ENCODE measurements at regions not wholly inside any gene's neighbourhood (a gene's known extent, or its start where the extent isn't known, plus 50 kb on each side); places are given as distances from the start of the nearest gene placed in this dataset.

DNA sequence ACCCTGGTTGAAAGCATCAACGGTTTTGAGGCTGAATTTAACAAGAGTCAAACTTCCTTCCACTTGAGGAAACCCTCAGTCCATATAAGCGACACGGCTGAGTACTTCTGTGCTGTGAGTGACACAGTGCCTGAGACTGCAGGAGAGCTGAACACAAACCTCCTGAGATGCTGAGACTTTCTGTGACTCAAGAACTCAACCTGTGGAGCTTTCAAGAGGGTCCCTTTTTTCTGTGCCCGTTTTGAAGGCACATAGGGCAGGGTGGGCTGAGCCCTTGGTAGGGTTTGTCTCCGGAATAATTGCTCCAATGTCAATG, 305.3 kb upstream of the OR4E1 start:
- TF ChIP-seq SAP30 (IDR thresholded peaks at IDR 0.05; ENCODE audit: insufficient read depth, insufficient replicate concordance, low read length) (no peak), TAF7 (optimal IDR thresholded peaks at IDR 0.05; ENCODE audit: borderline replicate concordance, low read depth, low read length) (no peak), KDM5A (IDR thresholded peaks at IDR 0.05; ENCODE audit: low read length) (no peak), TBP (IDR thresholded peaks at IDR 0.05; ENCODE audit: low read depth, low read length) (no peak), CEBPB (IDR thresholded peaks at IDR 0.05; ENCODE audit: low read depth, low read length) (no peak), SUZ12 (IDR thresholded peaks at IDR 0.05; ENCODE audit: low read length) (no peak), POU5F1 (IDR thresholded peaks at IDR 0.05; ENCODE audit: low read depth, low read length) (no peak), NRF1 (IDR thresholded peaks at IDR 0.05; ENCODE audit: low read depth, low read length) (no peak), GTF2F1 (IDR thresholded peaks at IDR 0.05; ENCODE audit: borderline replicate concordance, low read depth, low read length) (no peak), SIN3A (conservative IDR thresholded peaks at IDR 0.05 in 1 of 2, IDR thresholded peaks at IDR 0.05 in 1 of 2; ENCODE audit: low read depth in 1 of 2, low read length in 2 of 2) (no peak), ASH2L (IDR thresholded peaks at IDR 0.05; ENCODE audit: low read length) (no peak), KDM4A (IDR thresholded peaks at IDR 0.05; ENCODE audit: low read depth, low read length, severe bottlenecking) (no peak), RFX5 (IDR thresholded peaks at IDR 0.05; ENCODE audit: borderline replicate concordance, low read depth, low read length) (no peak)
- Histone ChIP-seq H2BK15ac (ENCODE audit: low read length) (no peak overlapping the region), H3K27me3 (replicated peaks in 1 of 4; ENCODE audit: control insufficient read depth in 3 of 4, extremely low read depth in 1 of 4, insufficient read depth in 3 of 4, low read length in 3 of 4) (peaks cover 0 to 1% (median 0%) of the 10 kb centered on the region in 4 experiments; a peak in 1 of 7 replicates), H4K91ac (replicated peaks; ENCODE audit: insufficient read length, low read length) (no peak overlapping the region), H3K4ac (replicated peaks; ENCODE audit: insufficient read length, low read depth, low read length) (no peak overlapping the region), H2BK12ac (ENCODE audit: low read depth, low read length) (no peak overlapping the region), H4K5ac (ENCODE audit: insufficient read length, low read depth, low read length) (no peak overlapping the region), H2BK5ac (ENCODE audit: low read depth, low read length) (no peak overlapping the region), H3K4me1 (replicated peaks in 1 of 4; ENCODE audit: control insufficient read depth in 3 of 4, insufficient read depth in 4 of 4, low read length in 3 of 4) (no peaks in the 10 kb centered on the region), H4K8ac (ENCODE audit: extremely low read depth, insufficient read depth, low read length) (no peak overlapping the region), H3K9ac (replicated peaks in 1 of 4; ENCODE audit: extremely low read depth in 1 of 4, low read depth in 3 of 4, low read length in 3 of 4) (no peak overlapping the region), H3K23me2 (ENCODE audit: low read depth, low read length) (no peaks in the 10 kb centered on the region), H3K27ac (ENCODE audit: low read depth, low read length) (no peak overlapping the region), H3K4me2 (ENCODE audit: insufficient read depth in 1 of 2, low read depth in 2 of 2, low read length in 2 of 2) (no peak overlapping the region), H3K23ac (ENCODE audit: insufficient read length) (no peak overlapping the region), H2BK120ac (replicated peaks; ENCODE audit: low read depth, low read length) (no peak overlapping the region), H3K4me3 (ENCODE audit: extremely low read depth in 1 of 4, insufficient read depth in 2 of 4, low read depth in 3 of 4, low read length in 4 of 4) (no peak overlapping the region), H2AK5ac (ENCODE audit: low read depth, low read length) (no peak overlapping the region), H3K14ac (ENCODE audit: insufficient read length) (no peak overlapping the region), H3K56ac (replicated peaks; ENCODE audit: insufficient read length, low read depth, low read length) (no peak overlapping the region), H3K79me2 (ENCODE audit: control insufficient read depth in 1 of 2, insufficient read depth in 2 of 2, low read length in 2 of 2) (no peaks in the 10 kb centered on the region), H2BK20ac (ENCODE audit: low read length) (no peak overlapping the region), H4K20me1 (replicated peaks in 1 of 2; ENCODE audit: control insufficient read depth in 1 of 2, insufficient read depth in 2 of 2, low read length in 2 of 2) (no peaks in the 10 kb centered on the region), H2AFZ (ENCODE audit: low read length) (no peak overlapping the region), H3K79me1 (ENCODE audit: low read depth, low read length) (no peaks in the 10 kb centered on the region), H3K18ac (ENCODE audit: extremely low read depth, low read length) (no peak overlapping the region), H3K36me3 (ENCODE audit: control insufficient read depth in 2 of 4, insufficient read depth in 4 of 4, low read length in 3 of 4) (no peaks in the 10 kb centered on the region), H3K9me3 (ENCODE audit: insufficient read depth in 2 of 2, low read depth in 1 of 2, low read length in 1 of 2) (no peaks in the 10 kb centered on the region)
- ChIA-PET CTCF (ENCODE audit: partially characterized antibody) (interaction anchor here (0.5 to 5.4 kb wide), 39 partner anchors 10 to 540 kb away, joined by 3 to 86 read pairs (median 5); no protein-coding TSS in a partner anchor), POLR2A (ENCODE audit: partially characterized antibody) (interaction anchor here (1.0 kb wide), 1 partner anchor 18 kb away, joined by 3 read pairs; no protein-coding TSS in a partner anchor)
- 98% methylated on average over 5 of the region's 5 CpGs; no CpG with 5 or more reads in 1 of the 2 experiments for WGBS, 2 experiments (ENCODE audit: extremely low coverage in 1 of 2, insufficient coverage in 1 of 2, insufficient read length in 1 of 2, insufficient replicate concordance in 2 of 2, low coverage in 1 of 2, low lambda C conversion rate in 2 of 2, missing lambda C conversion rate in 1 of 2)
- FAIRE-seq (no peak), DNase-seq (ENCODE audit: low read depth in 1 of 2, low spot score in 2 of 2) (no peak)
